PC-9 (cell line): ENCODE measurements at regions not wholly inside any gene's neighbourhood (a gene's known extent, or its start where the extent isn't known, plus 50 kb on each side); places are given as distances from the start of the nearest gene placed in this dataset.

ENCODE experiments used
- BruUV-seq: library from RNA; stranded (reverse); fragments of 400-500 nt; replicated peaks from 2 replicates; lab custom pipeline; 2021; lab: Mats Ljungman, UMichigan
- CTCF ChIA-PET: fragments of 300-600 bp; sonication (Branson Sonifier 250); formaldehyde crosslinking; loops from one replicate; lab custom pipeline; 2022; ENCODE audit warnings: antibody characterized with exemption; lab: Charles Lee
- POLR2A ChIA-PET: fragments of 300-600 bp; sonication (Branson Sonifier 250); formaldehyde crosslinking; loops from one replicate; lab custom pipeline; 2022; ENCODE audit warnings: antibody characterized with exemption; ENCODE audit not compliant: unreplicated experiment; lab: Charles Lee
- DNase-seq, 2 experiments: peaks; one replicate each; pipeline versions ENCODE4 v3.0.0 to v3.0.0-alpha.2; 2015 to 2022; ENCODE audit warnings: mixed read lengths in 1 of 2
- H2AFZ ChIP-seq: fragments of 200-600 bp; sonication (generic); 2 replicates; pipeline ENCODE4 v1.8.1; 2017; ENCODE audit warnings: antibody characterized with exemption
- H3F3A ChIP-seq: fragments of 200-600 bp; sonication (generic); 2 replicates; pipeline ENCODE4 v1.8.1; 2017; ENCODE audit warnings: antibody characterized with exemption, mild to moderate bottlenecking, low read depth; ENCODE audit not compliant: insufficient read depth
- H3K27ac ChIP-seq: fragments of 200-600 bp; sonication (generic); 2 replicates; pipeline ENCODE4 v1.6.1; 2016; ENCODE audit warnings: mixed run types
- H3K27me3 ChIP-seq: fragments of 200-600 bp; sonication (generic); 2 replicates; pipeline ENCODE4 v1.6.1; 2016; ENCODE audit warnings: low read depth, mixed run types; ENCODE audit not compliant: insufficient read depth
- H3K36me3 ChIP-seq: fragments of 200-600 bp; sonication (generic); 2 replicates; pipeline ENCODE4 v1.6.1; 2016; ENCODE audit warnings: low read depth, mixed run types
- H3K4me1 ChIP-seq: fragments of 200-600 bp; sonication (generic); replicated peaks from 2 replicates; pipeline ENCODE4 v1.6.1; 2016; ENCODE audit warnings: mixed run types; ENCODE audit not compliant: insufficient read depth
- H3K4me2 ChIP-seq: fragments of 200-600 bp; sonication (generic); 2 replicates; pipeline ENCODE4 v1.6.1; 2017; ENCODE audit warnings: mixed run types
- H3K4me3 ChIP-seq: fragments of 200-600 bp; sonication (generic); 2 replicates; pipeline ENCODE4 v1.6.1; 2016; ENCODE audit warnings: mixed run types
- H3K79me2 ChIP-seq: fragments of 200-600 bp; sonication (generic); 2 replicates; pipeline ENCODE4 v1.6.1; 2017; ENCODE audit warnings: low read depth, mixed run types
- H3K9me2 ChIP-seq: fragments of 200-600 bp; sonication (generic); 2 replicates; pipeline ENCODE4 v1.8.1; 2017; ENCODE audit warnings: mild to moderate bottlenecking; ENCODE audit not compliant: insufficient read depth
- H3K9me3 ChIP-seq: fragments of 200-600 bp; sonication (generic); 2 replicates; pipeline ENCODE4 v1.8.1; 2016; ENCODE audit warnings: low read depth; ENCODE audit not compliant: insufficient read depth
- H4K20me1 ChIP-seq: fragments of 200-600 bp; sonication (generic); 2 replicates; pipeline ENCODE4 v1.8.1; 2017; ENCODE audit not compliant: insufficient read depth
- EZH2 ChIP-seq: fragments of 200-600 bp; sonication (generic); IDR thresholded peaks from 2 replicates; pipeline ENCODE4 v1.8.0; 2017; ENCODE audit warnings: antibody characterized with exemption, low read depth
- intact Hi-C: fragments of 100-400 bp; cut with micrococcal nuclease; formaldehyde crosslinking; loops from one replicate; pipeline ENCODE4 v1.10.0; 2022; ENCODE audit not compliant: unreplicated experiment
- TF ChIP-seq, protein P1 (sequence below): fragments of 200-600 bp; sonication (generic); conservative IDR thresholded peaks from 2 replicates; pipeline ENCODE4 v1.6.1; 2017; ENCODE audit warnings: mixed run types, antibody characterized with exemption, mild to moderate bottlenecking, moderate library complexity

DNA sequence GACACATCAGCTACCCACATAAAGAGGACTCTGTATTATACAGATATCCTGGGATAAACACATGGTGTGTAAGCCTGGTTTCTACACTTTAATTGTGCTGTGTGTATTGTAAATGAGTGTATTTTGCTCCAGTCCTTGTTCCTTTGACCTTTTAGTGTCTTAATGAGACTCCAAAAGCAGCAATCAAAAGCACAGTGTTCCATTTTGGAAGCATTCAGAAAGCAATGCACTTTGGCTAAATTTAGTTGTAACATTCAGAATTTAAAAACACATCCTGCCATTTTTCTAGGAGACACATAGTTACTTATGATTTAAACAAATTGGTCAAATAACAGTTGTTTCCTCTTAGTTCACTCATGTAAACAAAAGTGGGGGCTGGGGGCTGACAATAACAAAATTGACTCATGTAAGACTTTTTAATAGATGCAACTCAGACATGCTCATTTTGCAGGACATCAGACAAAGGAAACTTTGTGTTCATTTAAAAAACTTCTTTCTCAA lies 122.2 kb downstream of the GPR37 start:
- no peaks in the 10 kb centered on the region for H3K4me1 ChIP-seq
- H3K36me3 ChIP-seq: no peaks in the 10 kb centered on the region
- no peak overlapping the region for H3K4me3 ChIP-seq
- no peak overlapping the region for H2AFZ ChIP-seq
- intact Hi-C loops: no loop called here
- no peaks in the 10 kb centered on the region for H3F3A ChIP-seq
- no peak overlapping the region for H3K4me2 ChIP-seq
- POLR2A ChIA-PET: no interaction called here
- H3K27ac ChIP-seq: no peak overlapping the region
- peaks cover 7% of the 10 kb centered on the region; the same call in 1 of the 2 replicates for H3K9me2 ChIP-seq
- H3K9me3 ChIP-seq: no peaks in the 10 kb centered on the region
- no peaks in the 10 kb centered on the region for H3K27me3 ChIP-seq
- H3K79me2 ChIP-seq: no peaks in the 10 kb centered on the region
- BruUV-seq: no TSS peak
- no peak for DNase-seq
- H4K20me1 ChIP-seq: no peaks in the 10 kb centered on the region; the same call in 1 of the 2 replicates
- TF ChIP-seq, protein P1, sequence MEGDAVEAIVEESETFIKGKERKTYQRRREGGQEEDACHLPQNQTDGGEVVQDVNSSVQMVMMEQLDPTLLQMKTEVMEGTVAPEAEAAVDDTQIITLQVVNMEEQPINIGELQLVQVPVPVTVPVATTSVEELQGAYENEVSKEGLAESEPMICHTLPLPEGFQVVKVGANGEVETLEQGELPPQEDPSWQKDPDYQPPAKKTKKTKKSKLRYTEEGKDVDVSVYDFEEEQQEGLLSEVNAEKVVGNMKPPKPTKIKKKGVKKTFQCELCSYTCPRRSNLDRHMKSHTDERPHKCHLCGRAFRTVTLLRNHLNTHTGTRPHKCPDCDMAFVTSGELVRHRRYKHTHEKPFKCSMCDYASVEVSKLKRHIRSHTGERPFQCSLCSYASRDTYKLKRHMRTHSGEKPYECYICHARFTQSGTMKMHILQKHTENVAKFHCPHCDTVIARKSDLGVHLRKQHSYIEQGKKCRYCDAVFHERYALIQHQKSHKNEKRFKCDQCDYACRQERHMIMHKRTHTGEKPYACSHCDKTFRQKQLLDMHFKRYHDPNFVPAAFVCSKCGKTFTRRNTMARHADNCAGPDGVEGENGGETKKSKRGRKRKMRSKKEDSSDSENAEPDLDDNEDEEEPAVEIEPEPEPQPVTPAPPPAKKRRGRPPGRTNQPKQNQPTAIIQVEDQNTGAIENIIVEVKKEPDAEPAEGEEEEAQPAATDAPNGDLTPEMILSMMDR: no peak
- no peak for TF ChIP-seq EZH2
- CTCF ChIA-PET: no interaction called here

DNA sequence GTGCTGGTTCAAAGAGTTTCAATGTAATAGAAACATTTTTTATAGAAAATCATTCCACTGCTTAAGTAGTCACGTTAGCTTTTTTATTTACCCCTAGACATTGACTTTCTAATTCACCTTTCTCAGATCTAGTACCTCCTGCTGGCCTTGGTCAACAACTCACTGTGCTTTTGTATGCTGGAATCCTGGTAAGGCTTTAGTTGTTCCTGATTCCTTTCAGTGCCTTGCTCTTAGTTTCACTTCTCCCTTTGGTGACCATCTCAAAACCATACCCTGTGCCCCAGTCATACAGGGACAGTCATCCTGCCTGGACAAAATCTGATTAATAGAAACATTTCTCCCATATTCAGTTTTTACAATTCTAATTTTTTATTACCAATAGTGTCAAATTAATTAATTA lies 130.2 kb downstream of the GPR37 start:
- BruUV-seq: no TSS peak
- H3F3A ChIP-seq: no peaks in the 10 kb centered on the region
- peaks cover 4% of the 10 kb centered on the region; the same call in 1 of the 2 replicates for H3K9me2 ChIP-seq
- no peaks in the 10 kb centered on the region for H3K4me1 ChIP-seq
- ChIA-PET POLR2A (no interaction called here), CTCF (no interaction called here)
- intact Hi-C loops: no loop called here
- no peak for TF ChIP-seq EZH2
- TF ChIP-seq, protein P1: no peak
- H3K36me3 ChIP-seq: no peaks in the 10 kb centered on the region
- H3K27me3 ChIP-seq: no peaks in the 10 kb centered on the region
- no peak for DNase-seq
- no peak overlapping the region for H3K4me2 ChIP-seq
- no peak overlapping the region for H3K27ac ChIP-seq
- no peaks in the 10 kb centered on the region for H3K9me3 ChIP-seq
- H3K4me3 ChIP-seq: no peak overlapping the region
- no peaks in the 10 kb centered on the region for H3K79me2 ChIP-seq
- H2AFZ ChIP-seq: no peak overlapping the region
- H4K20me1 ChIP-seq: no peaks in the 10 kb centered on the region; the same call in 1 of the 2 replicates

DNA sequence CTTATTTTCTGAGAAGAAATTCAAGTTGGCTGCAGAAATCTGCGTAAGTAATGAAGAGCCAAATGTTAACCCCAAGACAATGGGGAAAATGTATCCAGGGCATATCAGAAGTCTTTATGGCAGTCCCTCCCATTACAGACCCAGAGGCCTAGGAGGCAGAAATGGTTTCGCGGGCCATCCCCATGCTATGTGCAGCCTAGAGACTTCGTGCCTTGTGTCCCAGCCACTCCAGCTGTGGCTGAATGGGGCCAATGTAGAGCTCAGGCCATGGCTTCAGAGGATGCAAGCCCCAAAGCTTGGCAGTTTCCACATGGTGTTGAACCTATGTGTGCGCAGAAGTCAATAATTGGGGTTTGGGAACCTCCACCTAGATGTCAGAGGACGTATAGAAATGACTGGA lies 131.9 kb downstream of the GPR37 start:
- DNase-seq: no peak
- no peak overlapping the region for H3K4me3 ChIP-seq
- no peaks in the 10 kb centered on the region for H3K4me1 ChIP-seq
- no peaks in the 10 kb centered on the region for H3K36me3 ChIP-seq
- H3K79me2 ChIP-seq: no peaks in the 10 kb centered on the region
- H2AFZ ChIP-seq: no peak overlapping the region
- H3K9me3 ChIP-seq: no peaks in the 10 kb centered on the region
- ChIA-PET POLR2A (no interaction called here), CTCF (no interaction called here)
- H3K9me2 ChIP-seq: no peaks in the 10 kb centered on the region
- TF ChIP-seq EZH2: no peak
- TF ChIP-seq, protein P1: no peak
- H3K4me2 ChIP-seq: no peak overlapping the region
- H3F3A ChIP-seq: no peaks in the 10 kb centered on the region
- no TSS peak for BruUV-seq
- H3K27me3 ChIP-seq: no peaks in the 10 kb centered on the region
- intact Hi-C loops: no loop called here
- H3K27ac ChIP-seq: no peak overlapping the region
- no peaks in the 10 kb centered on the region for H4K20me1 ChIP-seq
